ENCODE measurements at regions not wholly inside any gene's neighbourhood (a gene's known extent, or its start where the extent isn't known, plus 50 kb on each side); places are given as distances from the start of the nearest gene placed in this dataset.

DNA sequence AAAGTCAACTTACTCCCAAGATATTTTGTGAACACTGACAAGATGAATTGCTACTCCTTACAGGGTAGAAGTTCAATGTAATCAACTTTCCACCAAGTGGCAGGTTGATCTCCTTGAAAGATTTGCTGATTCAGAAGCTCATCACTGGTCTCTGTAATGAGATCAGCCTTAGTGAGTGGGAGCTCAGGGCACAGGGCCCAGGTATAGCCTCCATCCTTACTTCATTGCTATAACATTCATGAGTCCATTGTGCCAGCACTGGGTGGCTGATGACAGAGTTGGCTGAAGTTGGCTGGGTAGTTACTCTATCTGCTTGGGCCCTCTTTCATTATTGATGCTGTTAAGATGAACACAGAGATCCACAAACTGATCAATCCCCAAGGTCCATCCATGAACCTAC, 379.0 kb downstream of the IRS1 start:
- no peak for DNase-seq (ENCODE audit: low spot score in 2 of 2, unreplicated experiment in 2 of 2)
- H3K9me3 Mint-ChIP-seq, result no peaks in the 10 kb centered on the region
- no peak overlapping the region for H3K27ac Mint-ChIP-seq
- no peaks in the 10 kb centered on the region for H3K27me3 Mint-ChIP-seq (ENCODE audit: low read depth)
- no peak overlapping the region for H3K4me3 Mint-ChIP-seq
- TF ChIP-seq, protein P1, sequence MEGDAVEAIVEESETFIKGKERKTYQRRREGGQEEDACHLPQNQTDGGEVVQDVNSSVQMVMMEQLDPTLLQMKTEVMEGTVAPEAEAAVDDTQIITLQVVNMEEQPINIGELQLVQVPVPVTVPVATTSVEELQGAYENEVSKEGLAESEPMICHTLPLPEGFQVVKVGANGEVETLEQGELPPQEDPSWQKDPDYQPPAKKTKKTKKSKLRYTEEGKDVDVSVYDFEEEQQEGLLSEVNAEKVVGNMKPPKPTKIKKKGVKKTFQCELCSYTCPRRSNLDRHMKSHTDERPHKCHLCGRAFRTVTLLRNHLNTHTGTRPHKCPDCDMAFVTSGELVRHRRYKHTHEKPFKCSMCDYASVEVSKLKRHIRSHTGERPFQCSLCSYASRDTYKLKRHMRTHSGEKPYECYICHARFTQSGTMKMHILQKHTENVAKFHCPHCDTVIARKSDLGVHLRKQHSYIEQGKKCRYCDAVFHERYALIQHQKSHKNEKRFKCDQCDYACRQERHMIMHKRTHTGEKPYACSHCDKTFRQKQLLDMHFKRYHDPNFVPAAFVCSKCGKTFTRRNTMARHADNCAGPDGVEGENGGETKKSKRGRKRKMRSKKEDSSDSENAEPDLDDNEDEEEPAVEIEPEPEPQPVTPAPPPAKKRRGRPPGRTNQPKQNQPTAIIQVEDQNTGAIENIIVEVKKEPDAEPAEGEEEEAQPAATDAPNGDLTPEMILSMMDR (IDR thresholded peaks at IDR 0.05; ENCODE audit: unreplicated experiment), result no peak
- peaks cover 30% of the 10 kb centered on the region for H3K4me1 Mint-ChIP-seq
- H3K36me3 Mint-ChIP-seq, result no peaks in the 10 kb centered on the region

DNA sequence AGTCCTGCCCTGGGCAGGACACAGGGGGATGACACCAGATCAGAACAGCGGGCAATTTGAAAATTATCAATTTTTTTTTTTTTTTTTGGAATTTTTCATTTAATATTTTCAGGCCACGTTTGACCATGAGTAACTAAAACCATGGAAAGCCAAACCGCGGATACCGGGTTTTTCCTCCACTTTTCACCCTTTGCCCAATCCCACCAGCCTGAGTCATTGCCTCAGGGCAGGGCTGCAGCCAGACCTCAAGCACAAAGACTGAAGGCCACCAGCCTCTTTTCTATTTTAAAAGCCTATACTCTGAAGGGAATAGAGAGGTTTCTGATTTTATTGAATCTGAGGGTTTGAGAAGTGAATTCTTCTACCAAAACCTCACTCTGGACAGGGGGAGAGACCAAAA, 381.1 kb downstream of the IRS1 start:
- DNase-seq (ENCODE audit: low spot score in 2 of 2, unreplicated experiment in 2 of 2), result no peak
- Mint-ChIP-seq H3K4me3 (no peak overlapping the region), H3K27ac (no peak overlapping the region), H3K36me3 (no peaks in the 10 kb centered on the region), H3K4me1 (peaks cover 19% of the 10 kb centered on the region), H3K27me3 (ENCODE audit: low read depth) (no peaks in the 10 kb centered on the region), H3K9me3 (no peaks in the 10 kb centered on the region)
- TF ChIP-seq, protein P1 (IDR thresholded peaks at IDR 0.05; ENCODE audit: unreplicated experiment), result no peak

DNA sequence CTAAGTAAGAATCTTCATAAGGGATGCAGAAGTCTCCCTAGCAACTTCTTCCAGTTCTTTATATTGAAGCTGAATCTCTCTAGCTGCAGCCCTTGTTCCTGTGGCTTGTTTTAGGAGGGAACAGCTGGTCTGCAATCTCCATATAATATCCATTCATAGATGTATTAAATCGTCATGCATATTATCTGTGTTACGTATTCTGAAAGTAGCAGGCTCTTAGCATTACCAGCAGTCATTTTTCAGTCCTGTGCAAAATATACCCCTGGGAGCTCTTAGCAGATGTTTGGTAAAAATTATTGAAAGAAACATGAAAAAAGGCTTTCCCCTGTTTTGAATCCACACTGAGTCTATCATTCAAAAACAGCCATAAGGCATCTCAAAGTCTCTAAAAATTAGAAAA, 385.3 kb downstream of the IRS1 start:
- Mint-ChIP-seq H3K4me1 (peaks cover 9% of the 10 kb centered on the region), H3K9me3 (peaks cover 15% of the 10 kb centered on the region), H3K36me3 (no peaks in the 10 kb centered on the region), H3K27ac (peak overlapping the region; percentile 73), H3K4me3 (no peak overlapping the region), H3K27me3 (ENCODE audit: low read depth) (no peaks in the 10 kb centered on the region)
- TF ChIP-seq, protein P1 (IDR thresholded peaks at IDR 0.05; ENCODE audit: unreplicated experiment), result no peak
- DNase-seq (ENCODE audit: low spot score in 2 of 2, unreplicated experiment in 2 of 2), result no peak

DNA sequence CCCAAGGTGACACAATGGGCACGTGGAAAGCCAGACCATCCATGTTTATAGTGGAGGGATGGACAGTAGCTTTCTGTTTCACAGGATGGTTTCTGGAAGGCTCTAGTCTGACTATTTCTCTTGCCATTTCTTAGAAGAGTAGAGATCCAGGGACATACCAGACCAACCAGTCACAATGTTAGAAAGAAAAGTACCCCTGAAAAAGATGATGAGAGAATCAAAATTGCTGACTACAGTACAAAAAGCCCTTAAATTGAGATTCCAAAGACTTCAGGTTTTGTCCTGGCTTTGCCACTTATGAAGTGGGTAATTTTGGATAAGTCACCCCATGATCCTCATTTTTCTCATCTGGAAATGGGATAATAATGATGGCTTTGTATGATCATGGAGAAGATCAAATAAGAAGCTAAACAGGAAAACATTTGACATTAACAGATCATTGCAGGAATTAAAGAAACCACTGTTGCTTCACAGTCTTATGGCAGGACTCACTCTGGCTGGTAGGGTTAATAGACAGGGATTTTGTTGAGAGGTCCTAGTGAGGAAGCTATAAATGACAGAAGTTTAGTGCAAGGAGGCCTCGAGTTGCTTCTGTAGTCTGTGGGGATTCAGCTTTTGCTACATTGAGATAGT, 386.0 kb downstream of the IRS1 start:
- H3K36me3 Mint-ChIP-seq, result no peaks in the 10 kb centered on the region
- H3K27ac Mint-ChIP-seq, result peak overlapping the region; percentile 73
- H3K27me3 Mint-ChIP-seq (ENCODE audit: low read depth), result no peaks in the 10 kb centered on the region
- peaks cover 9% of the 10 kb centered on the region for H3K4me1 Mint-ChIP-seq
- TF ChIP-seq, protein P1 (IDR thresholded peaks at IDR 0.05; ENCODE audit: unreplicated experiment), result no peak
- H3K4me3 Mint-ChIP-seq, result no peak overlapping the region
- H3K9me3 Mint-ChIP-seq, result peaks cover 15% of the 10 kb centered on the region
- DNase-seq (ENCODE audit: low spot score in 2 of 2, unreplicated experiment in 2 of 2), result no peak

DNA sequence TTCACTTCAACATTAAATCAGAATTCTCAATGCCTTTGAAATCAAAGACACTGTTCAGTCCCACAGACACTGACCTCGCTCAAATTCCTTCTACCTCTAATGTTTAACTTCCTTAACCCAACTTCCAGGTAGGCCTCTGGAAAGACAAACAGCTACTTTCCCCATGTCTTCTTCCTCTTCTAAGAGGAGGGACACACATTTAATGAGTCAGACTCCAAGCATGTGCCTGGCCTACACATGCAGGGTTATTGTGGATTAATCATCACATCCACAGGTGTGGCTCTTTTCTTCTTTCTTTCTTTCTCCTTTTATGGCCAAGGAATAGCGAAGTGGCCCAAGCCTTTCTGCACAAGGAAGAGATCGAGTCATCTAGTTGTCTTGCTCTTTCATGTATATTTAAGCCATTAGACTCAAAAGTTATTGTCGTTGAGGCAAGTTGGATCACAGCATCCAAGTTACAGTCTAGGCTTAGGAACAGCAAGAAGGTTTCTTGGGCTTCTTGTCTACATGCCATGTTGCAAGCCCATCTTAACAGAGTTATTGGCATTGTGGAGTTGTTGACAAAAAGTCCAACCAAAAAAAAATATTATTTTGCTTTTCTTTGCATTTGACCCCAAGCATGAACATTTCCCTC, 387.8 kb downstream of the IRS1 start:
- Mint-ChIP-seq H3K27me3 (ENCODE audit: low read depth) (no peaks in the 10 kb centered on the region), H3K27ac (no peak overlapping the region), H3K4me3 (no peak overlapping the region), H3K36me3 (no peaks in the 10 kb centered on the region), H3K9me3 (peaks cover 15% of the 10 kb centered on the region), H3K4me1 (peaks cover 21% of the 10 kb centered on the region)
- TF ChIP-seq, protein P1 (IDR thresholded peaks at IDR 0.05; ENCODE audit: unreplicated experiment), result no peak
- DNase-seq (ENCODE audit: low spot score in 2 of 2, unreplicated experiment in 2 of 2), result no peak
